ENCODE measurements at regions not wholly inside any gene's neighbourhood (a gene's known extent, or its start where the extent isn't known, plus 50 kb on each side); places are given as distances from the start of the nearest gene placed in this dataset.

DNA sequence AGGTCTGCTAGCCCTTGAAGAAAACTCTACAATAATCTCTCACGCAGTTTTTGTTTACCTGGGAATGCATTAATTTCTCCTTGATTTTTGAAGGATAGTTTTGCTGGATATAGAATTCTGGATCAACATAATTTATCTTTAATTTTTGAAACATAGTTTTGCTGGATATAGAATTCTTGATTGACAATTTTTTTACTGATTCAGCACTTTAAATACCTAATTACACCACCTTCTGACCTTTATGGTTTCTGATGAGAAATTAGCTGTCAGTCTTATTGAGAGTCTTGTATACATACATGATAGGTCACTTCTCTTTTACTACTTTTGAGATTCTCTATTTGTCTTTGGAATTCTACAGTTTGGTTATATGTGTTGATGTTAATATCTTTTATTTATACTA is 741.6 kb downstream of the FGF9 start:
- TF ChIP-seq, protein P1, sequence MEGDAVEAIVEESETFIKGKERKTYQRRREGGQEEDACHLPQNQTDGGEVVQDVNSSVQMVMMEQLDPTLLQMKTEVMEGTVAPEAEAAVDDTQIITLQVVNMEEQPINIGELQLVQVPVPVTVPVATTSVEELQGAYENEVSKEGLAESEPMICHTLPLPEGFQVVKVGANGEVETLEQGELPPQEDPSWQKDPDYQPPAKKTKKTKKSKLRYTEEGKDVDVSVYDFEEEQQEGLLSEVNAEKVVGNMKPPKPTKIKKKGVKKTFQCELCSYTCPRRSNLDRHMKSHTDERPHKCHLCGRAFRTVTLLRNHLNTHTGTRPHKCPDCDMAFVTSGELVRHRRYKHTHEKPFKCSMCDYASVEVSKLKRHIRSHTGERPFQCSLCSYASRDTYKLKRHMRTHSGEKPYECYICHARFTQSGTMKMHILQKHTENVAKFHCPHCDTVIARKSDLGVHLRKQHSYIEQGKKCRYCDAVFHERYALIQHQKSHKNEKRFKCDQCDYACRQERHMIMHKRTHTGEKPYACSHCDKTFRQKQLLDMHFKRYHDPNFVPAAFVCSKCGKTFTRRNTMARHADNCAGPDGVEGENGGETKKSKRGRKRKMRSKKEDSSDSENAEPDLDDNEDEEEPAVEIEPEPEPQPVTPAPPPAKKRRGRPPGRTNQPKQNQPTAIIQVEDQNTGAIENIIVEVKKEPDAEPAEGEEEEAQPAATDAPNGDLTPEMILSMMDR (optimal IDR thresholded peaks at IDR 0.05 in 1 of 3, IDR thresholded peaks at IDR 0.05 in 1 of 3, conservative IDR thresholded peaks at IDR 0.05 in 1 of 3; ENCODE audit: extremely low read depth in 1 of 3, insufficient read depth in 2 of 3, low read length in 3 of 3) = no peak
- no peak for TF ChIP-seq EZH2 (IDR thresholded peaks at IDR 0.05; ENCODE audit: low read length)

Measured in keratinocyte (primary cell).